ENCODE measurements at regions not wholly inside any gene's neighbourhood (a gene's known extent, or its start where the extent isn't known, plus 50 kb on each side); places are given as distances from the start of the nearest gene placed in this dataset.

GRCh38 chr7:109734601-109735000 lies 1164.9 kb downstream of the DNAJB9 start (continued):
- TF ChIP-seq ZNF205 (CRISPR knock-in tag; IDR thresholded peaks at IDR 0.05) = no peak
- no peak for TF ChIP-seq ZSCAN9 (CRISPR knock-in tag; IDR thresholded peaks at IDR 0.05; ENCODE audit: borderline replicate concordance)
- TF ChIP-seq SETDB1 (CRISPR knock-in tag; IDR thresholded peaks at IDR 0.05; ENCODE audit: borderline replicate concordance) = no peak
- no peak for TF ChIP-seq ZNF142 (CRISPR knock-in tag; IDR thresholded peaks at IDR 0.05)
- TF ChIP-seq ZNF576 (CRISPR knock-in tag; IDR thresholded peaks at IDR 0.05) = no peak

DNA sequence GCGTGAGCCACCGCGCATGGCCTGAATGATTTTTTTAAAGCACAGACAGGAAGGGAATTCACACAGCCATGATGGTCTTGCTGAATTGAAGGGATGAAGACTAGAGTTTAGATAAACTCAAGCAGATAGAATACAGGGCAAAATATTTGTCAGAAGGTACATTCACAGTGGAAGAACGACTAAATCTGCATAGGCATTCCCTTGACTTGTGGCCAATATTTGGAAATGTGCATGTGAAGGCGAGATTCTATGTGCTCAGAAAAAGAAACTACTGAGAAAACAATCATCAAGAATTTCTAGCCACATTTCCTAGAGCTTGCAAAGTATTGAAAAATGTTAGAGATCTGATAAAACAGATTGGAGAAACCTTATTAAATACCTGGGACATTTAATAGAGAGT lies 1166.2 kb downstream of the DNAJB9 start:
- 48% methylated on average over 5 of the region's 5 CpGs for WGBS (ENCODE audit: low lambda C conversion rate)
- in situ Hi-C loops (cut with HindIII; ENCODE audit: extremely low pct_ligation_motif_present, low pct_unique_long_range_greater_than_20kb) = no loop called here
- Histone ChIP-seq H3K4me1 (ENCODE audit: insufficient read depth, low read length) (no peaks in the 10 kb centered on the region), H4K20me1 (ENCODE audit: insufficient read depth, low read length) (no peaks in the 10 kb centered on the region), H3K27me3 (ENCODE audit: control insufficient read depth in 1 of 2, insufficient read depth in 2 of 2, low read length in 2 of 2) (no peaks in the 10 kb centered on the region), H3K27ac (ENCODE audit: extremely low read length, insufficient read depth, low read length) (no peak overlapping the region), H3K9me3 (ENCODE audit: low read length) (peaks cover 17% of the 10 kb centered on the region), H2AFZ (ENCODE audit: low read length) (no peak overlapping the region), H3K36me3 (replicated peaks in 1 of 2; ENCODE audit: control insufficient read depth in 1 of 2, insufficient read depth in 2 of 2, low read length in 2 of 2) (no peaks in the 10 kb centered on the region), H3K4me2 (ENCODE audit: low read depth, low read length) (no peak overlapping the region), H3K4me3 (replicated peaks in 1 of 3; ENCODE audit: insufficient read depth in 1 of 3, low read depth in 2 of 3, low read length in 3 of 3) (no peak overlapping the region), H3K79me2 (ENCODE audit: insufficient read depth, low read length) (no peaks in the 10 kb centered on the region), H3K9ac (ENCODE audit: insufficient read depth, low read depth, low read length) (no peak overlapping the region)
- DNase-seq (ENCODE audit: low spot score) (no peak), FAIRE-seq (no peak), ATAC-seq (no peak)
- intact Hi-C loops (cut with micrococcal nuclease; ENCODE audit: unreplicated experiment) = no loop called here
- TF ChIP-seq FOXO1 (CRISPR knock-in tag; IDR thresholded peaks at IDR 0.05) (no peak), CEBPG (CRISPR knock-in tag; IDR thresholded peaks at IDR 0.05) (no peak), ZNF235 (CRISPR knock-in tag; IDR thresholded peaks at IDR 0.05; ENCODE audit: borderline replicate concordance) (no peak), CCDC6 (CRISPR knock-in tag; IDR thresholded peaks at IDR 0.05) (no peak), MEIS2 (CRISPR knock-in tag; IDR thresholded peaks at IDR 0.05) (no peak), ZNF232 (CRISPR knock-in tag; IDR thresholded peaks at IDR 0.05; ENCODE audit: borderline replicate concordance) (no peak), RBM39 (IDR thresholded peaks at IDR 0.05; ENCODE audit: low read depth, low read length, poor library complexity, severe bottlenecking) (no peak), U2AF2 (IDR thresholded peaks at IDR 0.05; ENCODE audit: low read depth, low read length) (no peak), ZNF335 (CRISPR knock-in tag; IDR thresholded peaks at IDR 0.05) (no peak), AGO2 (optimal IDR thresholded peaks at IDR 0.05; ENCODE audit: low read depth, low read length) (no peak), TBX2 (CRISPR knock-in tag; IDR thresholded peaks at IDR 0.05; ENCODE audit: borderline replicate concordance) (no peak), MATR3 (CRISPR knock-in tag; IDR thresholded peaks at IDR 0.05) (no peak), FOXM1 (CRISPR knock-in tag; IDR thresholded peaks at IDR 0.05) (no peak)
- TF ChIP-seq, protein P1, sequence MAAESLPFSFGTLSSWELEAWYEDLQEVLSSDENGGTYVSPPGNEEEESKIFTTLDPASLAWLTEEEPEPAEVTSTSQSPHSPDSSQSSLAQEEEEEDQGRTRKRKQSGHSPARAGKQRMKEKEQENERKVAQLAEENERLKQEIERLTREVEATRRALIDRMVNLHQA (CRISPR knock-in tag; IDR thresholded peaks at IDR 0.05) = no peak
- no TSS peak for BruUV-seq (replicated peaks)
- POLR2A ChIA-PET = no interaction called here
- CTCF ChIA-PET (ENCODE audit: low intra/inter-chr PET ratio, low total read pairs) = no interaction called here
